SK-N-SH treated with all-trans-retinoic acid at 6 μM for 48 hours (cell line): ENCODE measurements at regions not wholly inside any gene's neighbourhood (a gene's known extent, or its start where the extent isn't known, plus 50 kb on each side); places are given as distances from the start of the nearest gene placed in this dataset.

Experiments
- ATAC-seq: fragments of 200-7000 bp; cut with Tn5 transposase; 3 replicates; pipeline ENCODE4 v1.9.1; 2020; ENCODE audit warnings: mild to moderate bottlenecking, moderate library complexity
- BACH2 ChIP-seq: fragments of 250-450 bp; sonication (Bioruptor Pico); IDR thresholded peaks from 2 replicates; pipeline ENCODE4 v1.9.0; 2021; ENCODE audit warnings: mild to moderate bottlenecking, borderline replicate concordance
- CSDC2 ChIP-seq: fragments of 250-450 bp; sonication (Bioruptor Pico); IDR thresholded peaks from 2 replicates; pipeline ENCODE4 v1.5.0; 2020; ENCODE audit warnings: mild to moderate bottlenecking, moderate library complexity
- GLIS3 ChIP-seq: fragments of 250-450 bp; sonication (Bioruptor Pico); IDR thresholded peaks from 2 replicates; pipeline ENCODE4 v1.5.0; 2020; ENCODE audit warnings: mild to moderate bottlenecking, moderate library complexity
- OSR1 ChIP-seq: fragments of 250-450 bp; sonication (Bioruptor Pico); IDR thresholded peaks from 2 replicates; pipeline ENCODE4 v1.8.0; 2022; ENCODE audit warnings: moderate library complexity, mild to moderate bottlenecking, inconsistent platforms
- SNAI2 ChIP-seq: fragments of 250-450 bp; sonication (Bioruptor Pico); IDR thresholded peaks from 2 replicates; pipeline ENCODE4 v1.5.0; 2020; ENCODE audit warnings: mild to moderate bottlenecking, moderate library complexity
- ZC3H10 ChIP-seq: fragments of 250-450 bp; sonication (Bioruptor Pico); IDR thresholded peaks from 2 replicates; pipeline ENCODE4 v1.5.1; 2021; ENCODE audit warnings: mild to moderate bottlenecking, moderate library complexity
- TF ChIP-seq, protein P1 (sequence below): fragments of 250-450 bp; sonication (Bioruptor Pico); IDR thresholded peaks from 2 replicates; pipeline ENCODE4 v1.8.0; 2021; ENCODE audit warnings: low read depth, mild to moderate bottlenecking, moderate library complexity, borderline replicate concordance

DNA sequence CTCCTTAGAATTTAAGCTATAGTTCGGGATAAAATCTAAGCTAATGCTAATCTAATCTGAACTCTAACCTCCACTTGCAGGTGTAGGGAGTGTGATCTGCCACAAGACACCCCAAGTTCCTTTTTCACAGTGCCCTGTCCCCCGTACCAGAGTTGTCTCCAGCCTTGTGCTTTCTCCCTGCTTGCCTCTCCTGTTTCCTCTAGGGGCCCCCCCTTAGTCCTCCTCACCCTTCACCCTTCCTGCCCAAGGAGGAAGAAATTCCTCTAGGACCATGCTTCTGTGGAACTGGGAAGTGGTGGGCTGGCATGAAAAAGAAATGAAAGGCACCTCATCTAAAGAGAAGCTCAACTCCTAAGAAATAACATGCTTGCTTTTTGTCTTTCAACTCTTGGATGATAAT is 50.2 kb upstream of the BCL9 start:
- no peak for ATAC-seq
- TF ChIP-seq ZC3H10 (CRISPR knock-in tag) (no peak), CSDC2 (CRISPR knock-in tag) (no peak), GLIS3 (CRISPR knock-in tag) (no peak), SNAI2 (CRISPR knock-in tag) (no peak), OSR1 (no peak), BACH2 (CRISPR knock-in tag) (no peak)
- TF ChIP-seq, protein P1, sequence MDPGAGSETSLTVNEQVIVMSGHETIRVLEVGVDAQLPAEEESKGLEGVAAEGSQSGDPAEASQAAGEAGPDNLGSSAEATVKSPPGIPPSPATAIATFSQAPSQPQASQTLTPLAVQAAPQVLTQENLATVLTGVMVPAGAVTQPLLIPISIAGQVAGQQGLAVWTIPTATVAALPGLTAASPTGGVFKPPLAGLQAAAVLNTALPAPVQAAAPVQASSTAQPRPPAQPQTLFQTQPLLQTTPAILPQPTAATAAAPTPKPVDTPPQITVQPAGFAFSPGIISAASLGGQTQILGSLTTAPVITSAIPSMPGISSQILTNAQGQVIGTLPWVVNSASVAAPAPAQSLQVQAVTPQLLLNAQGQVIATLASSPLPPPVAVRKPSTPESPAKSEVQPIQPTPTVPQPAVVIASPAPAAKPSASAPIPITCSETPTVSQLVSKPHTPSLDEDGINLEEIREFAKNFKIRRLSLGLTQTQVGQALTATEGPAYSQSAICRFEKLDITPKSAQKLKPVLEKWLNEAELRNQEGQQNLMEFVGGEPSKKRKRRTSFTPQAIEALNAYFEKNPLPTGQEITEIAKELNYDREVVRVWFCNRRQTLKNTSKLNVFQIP = no peak
